GM12878 (cell line): ENCODE measurements at regions not wholly inside any gene's neighbourhood (a gene's known extent, or its start where the extent isn't known, plus 50 kb on each side); places are given as distances from the start of the nearest gene placed in this dataset.

ENCODE experiments used
- ATAC-seq: fragments of 200-7000 bp; cut with Tn5 transposase; 3 replicates; pipeline ENCODE4 v1.9.1; 2020; ENCODE audit warnings: mild to moderate bottlenecking, moderate library complexity
- BruUV-seq: library from RNA; stranded (reverse); fragments of 400-500 nt; replicated peaks from 2 replicates; lab custom pipeline; 2021; lab: Mats Ljungman, UMichigan
- CTCF ChIA-PET: fragments of 300-600 bp; sonication (Branson Sonifier 250); formaldehyde crosslinking; extraction: SDS; loops from one replicate; lab custom pipeline; 2021; ENCODE audit warnings: inconsistent platforms; lab: Yijun Ruan, JAX
- POLR2A ChIA-PET: fragments of 350-600 bp; formaldehyde crosslinking; extraction: SDS; loops from one replicate; lab custom pipeline; 2021; ENCODE audit warnings: inconsistent platforms; lab: Charles Lee
- RAD21 ChIA-PET: fragments of 300-600 bp; sonication (Branson Sonifier 250); formaldehyde crosslinking; loops from one replicate; lab custom pipeline; 2023; ENCODE audit warnings: antibody characterized with exemption; ENCODE audit not compliant: unreplicated experiment; lab: Charles Lee
- SMC1A ChIA-PET: fragments of 300-600 bp; sonication (Branson Sonifier 250); formaldehyde crosslinking; loops from one replicate; lab custom pipeline; 2023; ENCODE audit not compliant: unreplicated experiment, uncharacterized antibody; lab: Charles Lee
- DNase-seq: peaks from one replicate; pipeline ENCODE4 v3.0.0-alpha.2; 2011; ENCODE audit warnings: low read depth, low spot score
- FAIRE-seq: peaks from 3 replicates; lab custom pipeline; 2011; peaks lifted over from hg19 to GRCh38; lab: Jason Lieb, UNC
- H2AFZ ChIP-seq: 2 replicates; pipeline ENCODE4 v1.6.0; 2011; ENCODE audit warnings: low read depth, low read length, control low read depth; ENCODE audit not compliant: control insufficient read depth
- H3K27ac ChIP-seq: 2 replicates; pipeline ENCODE4 v1.5.1; 2011; ENCODE audit warnings: control low read depth; ENCODE audit not compliant: control insufficient read depth, insufficient read depth
- H3K27me3 ChIP-seq, 2 experiments: replicated peaks in 1 of 2; 2 replicates each; pipeline versions ENCODE4 v1.6.0 to v1.6.1; 2011; ENCODE audit warnings: low read length in 1 of 2; ENCODE audit not compliant: control insufficient read depth in 2 of 2, insufficient read depth in 2 of 2
- H3K36me3 ChIP-seq, 2 experiments: 2 replicates each; pipeline ENCODE4 v1.5.1; 2011; ENCODE audit warnings: low read length in 1 of 2; ENCODE audit not compliant: control insufficient read depth in 2 of 2, insufficient read depth in 2 of 2
- H3K4me1 ChIP-seq: 2 replicates; pipeline ENCODE4 v1.6.1; 2011; ENCODE audit warnings: mild to moderate bottlenecking, low read length, moderate library complexity, mixed read lengths; ENCODE audit not compliant: control insufficient read depth, insufficient read depth
- H3K4me2 ChIP-seq: 2 replicates; pipeline ENCODE4 v1.6.0; 2011; ENCODE audit warnings: control low read depth; ENCODE audit not compliant: control insufficient read depth, insufficient read depth
- H3K4me3 ChIP-seq: fragments of 200-600 bp; sonication (generic); 2 replicates; pipeline ENCODE4 v1.5.1; 2016
- H3K79me2 ChIP-seq: 2 replicates; pipeline ENCODE4 v1.6.0; 2011; ENCODE audit warnings: low read length; ENCODE audit not compliant: control insufficient read depth, insufficient read depth
- H3K9ac ChIP-seq: 2 replicates; pipeline ENCODE4 v1.8.0; 2011; ENCODE audit warnings: low read length, control low read depth, mixed read lengths; ENCODE audit not compliant: control insufficient read depth, insufficient read depth
- H3K9me3 ChIP-seq: replicated peaks from 3 replicates; pipeline ENCODE4 v1.5.1; 2011; ENCODE audit warnings: mild to moderate bottlenecking, low read length; ENCODE audit not compliant: control insufficient read depth, insufficient read depth
- H4K20me1 ChIP-seq: 2 replicates; pipeline ENCODE4 v1.6.0; 2011; ENCODE audit not compliant: control insufficient read depth, insufficient read depth
- BCL11A ChIP-seq: IDR thresholded peaks from 2 replicates; pipeline ENCODE4 v1.6.1; 2011; ENCODE audit warnings: low read depth, low read length
- DPF2 ChIP-seq: fragments of 450-650 bp; IDR thresholded peaks from 2 replicates; pipeline ENCODE4 v1.6.1; 2017; ENCODE audit warnings: mild to moderate bottlenecking
- EP300 ChIP-seq, 2 experiments: fragments of 150-350 bp in 1 of 2; IDR thresholded peaks; 2 replicates each; pipeline ENCODE4 v1.6.1; 2011 to 2012; ENCODE audit warnings: low read depth in 2 of 2, low read length in 2 of 2, borderline replicate concordance in 1 of 2, improper control_type of control experiment in 1 of 2, inconsistent platforms in 1 of 2; ENCODE audit not compliant: control insufficient read depth in 1 of 2
- FOXM1 ChIP-seq: IDR thresholded peaks from 2 replicates; pipeline ENCODE4 v1.6.1; 2012; ENCODE audit warnings: low read depth, mild to moderate bottlenecking, inconsistent platforms, low read length, moderate library complexity
- HDGF ChIP-seq: fragments of 450-650 bp; IDR thresholded peaks from 2 replicates; pipeline ENCODE4 v1.6.1; 2016; ENCODE audit warnings: antibody characterized with exemption
- IRF5 ChIP-seq: fragments of 450-650 bp; IDR thresholded peaks from 2 replicates; pipeline ENCODE4 v1.6.1; 2017; ENCODE audit warnings: borderline replicate concordance
- MEF2B ChIP-seq: fragments of 450-650 bp; IDR thresholded peaks from 2 replicates; pipeline ENCODE4 v1.6.1; 2018; ENCODE audit warnings: mild to moderate bottlenecking, moderate library complexity; ENCODE audit not compliant: partially characterized antibody, poor library complexity, severe bottlenecking
- MXI1 ChIP-seq: fragments of 150-350 bp; IDR thresholded peaks from 2 replicates; pipeline ENCODE4 v1.6.1; 2011; ENCODE audit warnings: low read depth, mild to moderate bottlenecking, inconsistent platforms, low read length, improper control_type of control experiment
- NFIC ChIP-seq: IDR thresholded peaks from 2 replicates; pipeline ENCODE4 v1.6.1; 2012; ENCODE audit warnings: low read depth, mild to moderate bottlenecking, inconsistent platforms, low read length, moderate library complexity
- RUNX3 ChIP-seq: IDR thresholded peaks from 2 replicates; pipeline ENCODE4 v1.6.1; 2012; ENCODE audit warnings: low read length, inconsistent platforms
- SMC3 ChIP-seq: IDR thresholded peaks from 2 replicates; pipeline ENCODE4 v1.6.1; 2011; ENCODE audit warnings: low read length, improper control_type of control experiment, borderline replicate concordance
- SPI1 ChIP-seq: IDR thresholded peaks from 2 replicates; pipeline ENCODE4 v1.6.1; 2011; ENCODE audit warnings: low read depth, mild to moderate bottlenecking, low read length, moderate library complexity, borderline replicate concordance; ENCODE audit not compliant: insufficient read depth
- STAT1 ChIP-seq: fragments of 450-650 bp; conservative IDR thresholded peaks from 2 replicates; pipeline ENCODE4 v1.6.1; 2014; ENCODE audit warnings: antibody characterized with exemption, mild to moderate bottlenecking
- WRNIP1 ChIP-seq: IDR thresholded peaks from 2 replicates; pipeline ENCODE4 v1.6.1; 2011; ENCODE audit warnings: low read depth, low read length, improper control_type of control experiment, borderline replicate concordance
- YY1 ChIP-seq: IDR thresholded peaks from 2 replicates; pipeline ENCODE4 v1.6.1; 2011; ENCODE audit warnings: low read depth, mild to moderate bottlenecking, low read length
- WGBS: methylation state at CpG from one replicate; pipeline ENCODE4 v1.1.6; 2016; ENCODE audit warnings: low lambda C conversion rate; ENCODE audit not compliant: insufficient replicate concordance, insufficient coverage; ENCODE audit errors: missing lambda C conversion rate; 5-methylcytosine and 5-hydroxymethylcytosine counted together
- in situ Hi-C: fragments of 300-500 bp; cut with MboI; formaldehyde crosslinking; loops from 9 replicates; pipeline ENCODE4 v1.14.3; 2018; ENCODE audit warnings: mixed read lengths
- intact Hi-C: fragments of 100-400 bp; cut with micrococcal nuclease; formaldehyde crosslinking; loops from one replicate; pipeline ENCODE4 v1.14.2; 2022; ENCODE audit not compliant: unreplicated experiment

GRCh38 chr2:221254299-221254698 lies 317.8 kb downstream of the EPHA4 start:
- ChIA-PET POLR2A (no interaction called here), CTCF (no interaction called here), RAD21 (no interaction called here), SMC1A (no interaction called here)
- Histone ChIP-seq H3K9ac (no peak overlapping the region), H3K27me3 (no peaks in the 10 kb centered on the region), H3K4me1 (no peaks in the 10 kb centered on the region), H4K20me1 (no peaks in the 10 kb centered on the region), H3K9me3 (no peaks in the 10 kb centered on the region), H2AFZ (no peak overlapping the region), H3K36me3 (no peaks in the 10 kb centered on the region), H3K4me3 (no peak overlapping the region), H3K79me2 (no peaks in the 10 kb centered on the region), H3K4me2 (no peak overlapping the region), H3K27ac (no peak overlapping the region)
- FAIRE-seq (no peak), ATAC-seq (no peak; the same call in 2 of the 3 replicates), DNase-seq (no peak)
- WGBS, result 0% methylated on average over 4 of the region's 4 CpGs
- BruUV-seq, result no TSS peak
- in situ Hi-C loops (no loop called here), intact Hi-C loops (no loop called here)
- no peak for TF ChIP-seq FOXM1
- TF ChIP-seq SPI1, result no peak
- TF ChIP-seq HDGF, result no peak
- no peak for TF ChIP-seq SMC3
- TF ChIP-seq MXI1, result no peak
- TF ChIP-seq BCL11A, result no peak
- no peak for TF ChIP-seq YY1
- no peak for TF ChIP-seq WRNIP1
- TF ChIP-seq IRF5, result no peak
- TF ChIP-seq EP300 (IDR thresholded peaks at IDR 0.05; ENCODE audit: borderline replicate concordance in 1 of 2, control insufficient read depth in 1 of 2, low read depth in 2 of 2, low read length in 2 of 2), result no peak
- TF ChIP-seq STAT1, result no peak
- no peak for TF ChIP-seq RUNX3
- no peak for TF ChIP-seq NFIC
- no peak for TF ChIP-seq MEF2B
- TF ChIP-seq DPF2, result no peak
